NCI-H2196 (cell line): ENCODE measurements at regions not wholly inside any gene's neighbourhood (a gene's known extent, or its start where the extent isn't known, plus 50 kb on each side); places are given as distances from the start of the nearest gene placed in this dataset.
"Not testable (repeated sequence)": the region's sequence is repeated elsewhere in the genome, so short reads cannot be mapped to it uniquely, and the experiment has no call there.

Experiments
- DNase-seq: peaks from one replicate; lab custom pipeline; 2025; ENCODE audit not compliant: unreplicated experiment; lab: John Stamatoyannopoulos, UW

GRCh38 chr13:66237411-66238062 is 992.6 kb downstream of the PCDH9 start:
- no peak for DNase-seq

- no peak for DNase-seq
Measured at GRCh38 chr13:66234159-66234558, 996.0 kb downstream of the PCDH9 start.

GRCh38 chr13:66231958-66232357 is 998.2 kb downstream of the PCDH9 start:
- not testable (repeated sequence) for DNase-seq

GRCh38 chr13:66225072-66225471 is 1005.1 kb downstream of the PCDH9 start:
- DNase-seq: no peak

GRCh38 chr13:66224663-66225062 is 1005.5 kb downstream of the PCDH9 start:
- no peak for DNase-seq

DNA sequence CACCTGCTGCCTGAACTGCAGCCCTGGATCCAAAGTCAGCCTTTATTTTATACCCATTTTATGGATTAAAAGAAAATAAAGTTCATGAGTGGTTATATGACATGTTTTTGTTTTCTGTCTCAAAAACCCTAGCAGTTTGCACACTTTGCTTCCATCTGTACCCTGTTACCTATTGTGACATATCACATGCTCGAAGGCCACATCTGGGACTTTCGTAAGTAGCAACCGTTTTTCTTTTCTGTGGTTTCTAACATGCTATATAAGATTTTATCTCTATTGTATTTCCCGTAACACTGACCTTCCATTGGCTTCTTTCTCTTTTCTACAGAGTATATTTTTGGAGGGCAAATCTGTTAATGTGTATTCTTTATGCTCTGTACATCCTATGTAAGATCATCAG is 1007.2 kb downstream of the PCDH9 start:
- DNase-seq: no peak

DNA sequence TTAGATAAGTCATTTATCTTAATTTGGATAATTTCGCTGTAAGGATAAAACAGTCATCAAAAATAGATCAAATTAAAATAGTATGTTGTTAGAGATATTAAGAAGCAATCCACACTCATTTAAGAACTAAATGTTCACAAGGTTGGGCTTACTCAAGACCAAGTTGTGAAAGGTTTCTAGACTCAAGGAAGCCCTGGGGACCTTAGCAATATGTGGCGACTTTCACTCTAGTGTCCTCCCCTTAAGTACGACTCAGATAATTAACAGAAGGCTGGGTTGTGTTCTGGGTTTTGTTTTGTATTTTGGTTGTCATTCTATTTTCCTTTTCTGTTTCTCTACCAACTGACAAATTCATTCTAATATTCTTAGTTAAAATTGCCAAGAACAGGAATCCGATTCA is 1008.0 kb downstream of the PCDH9 start:
- DNase-seq: no peak

- no peak for DNase-seq
Measured at GRCh38 chr13:66219506-66219905, 1010.6 kb downstream of the PCDH9 start.

DNA sequence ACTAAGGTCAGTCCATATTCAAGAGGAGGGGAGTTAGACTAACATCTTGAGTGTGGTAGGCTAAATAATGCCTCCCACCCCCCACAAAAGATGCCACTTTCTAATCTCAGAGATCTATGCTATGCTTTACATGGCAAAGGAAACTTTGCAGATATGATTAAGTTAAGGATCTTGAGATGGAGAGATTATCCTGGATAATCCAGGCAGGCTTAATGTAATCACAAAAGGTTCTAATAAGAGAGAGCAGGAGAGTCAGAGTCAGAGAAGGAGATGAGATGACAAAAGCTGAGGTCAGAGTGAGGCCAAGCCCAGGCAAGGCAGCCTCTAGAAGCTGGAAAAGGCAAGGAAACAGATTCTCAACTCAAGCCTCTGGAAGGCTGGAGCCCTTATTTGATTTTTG is 1011.6 kb downstream of the PCDH9 start:
- no peak for DNase-seq

- no peak for DNase-seq
Measured at GRCh38 chr13:66216728-66217127, 1013.4 kb downstream of the PCDH9 start.

GRCh38 chr13:66214467-66214866 is 1015.7 kb downstream of the PCDH9 start:
- DNase-seq: no peak

DNA sequence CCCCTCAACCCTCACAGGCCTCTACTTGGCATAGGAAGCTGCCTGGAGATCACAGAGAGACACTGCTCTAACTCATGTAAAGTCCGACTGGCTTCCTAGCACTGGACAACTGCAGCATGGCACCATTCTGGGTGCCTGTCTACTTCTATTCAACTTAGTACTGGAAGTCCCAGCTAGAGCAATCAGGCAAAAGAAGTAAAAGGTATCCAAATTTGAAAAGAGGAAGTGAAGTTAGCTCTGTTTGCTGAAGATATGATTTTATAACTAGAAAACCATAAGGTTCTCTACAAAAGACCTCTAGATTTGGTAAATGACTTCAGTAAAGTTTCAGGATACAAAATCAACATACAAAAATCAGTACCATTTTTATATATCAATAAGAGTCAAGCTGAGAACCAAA is 1017.6 kb downstream of the PCDH9 start:
- no peak for DNase-seq

- no peak for DNase-seq
Measured at GRCh38 chr13:66210677-66211076, 1019.5 kb downstream of the PCDH9 start.

DNA sequence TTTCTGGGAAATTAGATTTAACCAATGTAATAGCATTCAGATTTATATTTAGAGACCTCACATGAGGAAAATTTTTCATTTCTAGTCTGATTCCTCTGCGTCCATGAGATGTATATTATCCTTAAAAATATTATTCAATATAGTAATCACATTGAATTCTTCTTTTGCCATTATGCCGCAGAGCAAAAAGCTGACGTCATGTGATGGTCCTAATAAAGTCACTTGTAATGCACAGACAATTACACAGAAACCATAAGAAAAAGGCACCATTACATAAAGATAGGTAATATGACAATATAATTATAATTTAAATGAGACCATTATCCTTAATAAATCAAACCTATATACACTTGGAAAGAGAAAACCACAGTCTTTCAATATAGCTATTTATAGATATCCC is 1021.5 kb downstream of the PCDH9 start:
- DNase-seq: no peak

DNA sequence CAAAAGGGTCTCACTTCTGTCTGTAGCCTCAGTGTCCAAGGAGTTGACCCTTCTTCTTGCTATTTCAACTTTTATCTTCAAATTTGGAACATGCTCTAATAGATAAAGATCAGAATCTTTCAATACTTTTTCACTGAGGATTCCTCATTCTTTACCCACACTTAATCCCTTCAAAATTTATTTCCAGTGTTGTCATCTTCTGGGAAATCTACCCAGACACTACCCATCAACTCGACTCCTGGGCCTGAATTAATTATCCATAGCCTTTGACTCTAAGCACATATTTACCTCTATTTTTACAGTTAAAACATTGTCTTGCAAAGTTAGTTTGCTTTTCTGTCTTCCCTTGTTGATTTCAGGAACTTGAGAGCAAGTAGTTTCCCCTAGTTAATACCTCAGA is 1022.5 kb downstream of the PCDH9 start:
- no peak for DNase-seq

- no peak for DNase-seq
Measured at GRCh38 chr13:66205807-66206206, 1024.3 kb downstream of the PCDH9 start.

DNA sequence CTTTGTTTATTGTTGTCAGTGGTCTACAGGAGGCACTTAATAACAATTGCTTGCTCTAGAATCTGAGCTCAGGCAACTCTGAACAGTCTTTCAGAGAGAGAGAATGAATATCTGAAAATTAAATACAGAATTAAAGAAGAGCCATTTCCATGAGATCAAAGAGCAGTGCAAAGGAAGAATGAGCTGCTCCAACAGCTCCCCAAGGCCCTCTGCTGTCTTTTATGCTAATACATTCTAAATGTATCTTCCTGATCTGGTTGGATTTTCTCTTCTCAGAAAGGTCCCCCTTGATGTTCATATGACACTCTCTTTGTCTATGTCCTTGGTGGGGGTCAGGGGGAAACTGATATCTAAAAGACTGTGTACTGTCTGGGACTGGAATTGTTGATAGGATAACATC is 1029.6 kb downstream of the PCDH9 start:
- no peak for DNase-seq

DNA sequence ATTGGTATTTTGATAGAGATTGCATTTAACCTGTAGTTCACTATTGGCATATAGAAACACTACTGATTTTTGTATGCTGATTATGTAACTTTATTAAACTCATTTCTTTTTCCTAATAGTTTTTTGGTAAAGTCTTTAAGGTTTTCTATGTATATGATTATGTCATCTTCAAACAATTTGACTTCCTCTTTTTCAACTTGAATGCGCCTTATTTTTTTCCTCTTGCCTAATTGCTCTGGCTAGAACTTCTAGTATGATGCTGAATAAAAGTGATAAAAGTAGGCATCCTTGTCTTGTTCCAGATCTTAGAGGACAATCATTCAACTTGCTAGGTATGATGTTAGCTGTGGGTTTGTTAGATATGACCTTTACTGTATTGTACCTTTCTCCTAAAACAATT is 1034.9 kb downstream of the PCDH9 start:
- DNase-seq: no peak

- DNase-seq: no peak
Measured at GRCh38 chr13:66189986-66190385, 1040.2 kb downstream of the PCDH9 start.

DNA sequence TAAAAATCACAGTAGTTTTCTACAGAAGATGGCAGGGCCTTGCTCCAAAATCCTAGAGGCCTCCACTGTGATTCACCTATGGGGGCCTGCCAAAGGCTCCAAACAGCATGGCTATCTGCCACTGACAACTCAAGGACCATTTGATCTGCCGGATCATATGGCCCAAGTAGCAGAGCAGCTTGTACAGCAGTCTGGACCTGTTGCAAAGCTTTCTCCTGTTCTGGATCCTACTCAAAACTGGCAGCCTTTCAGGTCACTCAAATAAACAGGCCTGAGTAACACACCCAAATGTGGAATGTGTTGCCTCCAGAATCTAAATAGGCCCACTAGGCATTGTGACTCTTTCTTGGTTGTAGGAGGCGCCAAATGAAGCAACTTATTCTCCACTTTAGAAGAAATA is 1049.3 kb downstream of the PCDH9 start:
- DNase-seq: no peak

DNA sequence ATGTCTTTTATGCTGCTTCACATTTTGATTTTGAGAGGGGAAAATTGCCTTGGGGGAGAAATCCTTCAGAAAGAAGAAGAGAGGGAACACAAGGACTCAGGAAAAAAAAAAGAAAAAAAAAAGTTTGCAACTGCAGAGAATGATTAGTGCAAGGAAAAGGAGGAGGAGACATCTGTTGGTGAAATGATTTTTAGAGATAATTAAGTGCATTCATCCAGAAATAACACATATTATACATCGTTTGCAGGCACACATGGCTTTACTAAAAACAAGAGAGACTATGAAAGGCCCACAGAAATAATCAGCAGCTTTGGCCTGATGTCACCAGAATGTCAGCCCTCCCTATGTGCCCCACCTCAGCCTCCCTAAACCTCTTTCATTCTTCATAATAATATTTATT is 1058.2 kb downstream of the PCDH9 start:
- no peak for DNase-seq

DNA sequence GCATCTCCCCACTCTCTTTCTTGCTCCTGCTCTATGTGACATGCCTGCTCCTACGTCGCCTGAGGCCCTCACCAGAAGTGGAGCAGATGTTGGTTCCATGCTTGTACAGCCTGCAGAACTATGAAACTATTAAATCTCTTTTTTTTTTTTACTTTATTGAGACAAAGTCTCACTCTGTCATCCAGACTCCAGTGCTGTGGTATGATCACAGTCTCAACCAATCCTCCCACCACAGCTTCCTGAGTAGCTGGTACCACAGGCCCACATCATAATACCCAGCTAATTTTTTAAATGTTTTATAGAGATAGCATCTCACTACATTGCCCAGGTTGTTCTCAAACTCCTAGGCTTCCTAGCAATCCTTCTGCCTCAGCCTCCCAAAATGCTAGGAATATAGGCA is 1067.7 kb downstream of the PCDH9 start:
- no peak for DNase-seq

DNA sequence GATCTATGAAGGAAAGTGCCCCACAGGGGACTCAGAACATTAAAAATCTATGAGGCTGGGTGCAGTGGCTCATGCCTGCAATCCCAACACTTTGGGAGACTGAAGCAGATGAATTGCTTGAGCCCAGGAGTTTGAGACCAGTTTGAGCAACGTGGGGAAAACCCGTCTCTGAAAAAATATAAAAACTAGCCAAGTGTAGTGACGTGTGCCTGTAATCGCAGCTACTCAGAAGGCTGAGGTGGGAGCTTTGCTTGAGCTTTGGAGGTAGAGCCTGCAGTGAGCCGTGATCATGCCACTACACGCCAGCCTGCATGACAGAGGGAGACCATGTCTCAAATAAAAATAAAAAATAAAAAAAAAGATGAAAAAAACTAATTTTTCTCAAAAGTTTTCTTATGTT is 1070.6 kb downstream of the PCDH9 start:
- DNase-seq: no peak

DNA sequence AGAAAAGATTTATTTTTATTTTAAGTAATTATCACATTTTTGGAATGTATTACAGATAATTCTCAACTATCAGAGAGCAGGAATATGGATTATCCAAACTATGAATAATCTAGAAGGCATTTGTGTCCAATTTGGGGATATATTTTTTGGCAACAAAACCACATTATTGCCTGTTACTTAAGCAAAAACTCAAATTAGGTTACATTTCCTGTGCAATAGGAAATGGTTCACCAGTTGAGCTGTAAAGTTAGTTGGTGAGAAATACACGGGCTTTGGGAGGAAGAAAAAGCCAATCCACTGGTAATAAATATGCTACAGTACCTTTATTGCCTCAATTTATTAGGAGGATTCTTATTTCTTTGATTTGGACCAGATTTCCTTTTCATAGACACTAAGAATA is 1075.2 kb downstream of the PCDH9 start:
- no peak for DNase-seq
